ENCODE measurements at regions not wholly inside any gene's neighbourhood (a gene's known extent, or its start where the extent isn't known, plus 50 kb on each side); places are given as distances from the start of the nearest gene placed in this dataset.
A peak's percentile ranks its signal among the peaks of the same experiment; 100 is the strongest.

GRCh38 chr18:64253873-64254272, 105.0 kb upstream of the LINC00305 start:
- TF ChIP-seq POLR2A (IDR thresholded peaks at IDR 0.05): no peak
- TF ChIP-seq, protein P1, sequence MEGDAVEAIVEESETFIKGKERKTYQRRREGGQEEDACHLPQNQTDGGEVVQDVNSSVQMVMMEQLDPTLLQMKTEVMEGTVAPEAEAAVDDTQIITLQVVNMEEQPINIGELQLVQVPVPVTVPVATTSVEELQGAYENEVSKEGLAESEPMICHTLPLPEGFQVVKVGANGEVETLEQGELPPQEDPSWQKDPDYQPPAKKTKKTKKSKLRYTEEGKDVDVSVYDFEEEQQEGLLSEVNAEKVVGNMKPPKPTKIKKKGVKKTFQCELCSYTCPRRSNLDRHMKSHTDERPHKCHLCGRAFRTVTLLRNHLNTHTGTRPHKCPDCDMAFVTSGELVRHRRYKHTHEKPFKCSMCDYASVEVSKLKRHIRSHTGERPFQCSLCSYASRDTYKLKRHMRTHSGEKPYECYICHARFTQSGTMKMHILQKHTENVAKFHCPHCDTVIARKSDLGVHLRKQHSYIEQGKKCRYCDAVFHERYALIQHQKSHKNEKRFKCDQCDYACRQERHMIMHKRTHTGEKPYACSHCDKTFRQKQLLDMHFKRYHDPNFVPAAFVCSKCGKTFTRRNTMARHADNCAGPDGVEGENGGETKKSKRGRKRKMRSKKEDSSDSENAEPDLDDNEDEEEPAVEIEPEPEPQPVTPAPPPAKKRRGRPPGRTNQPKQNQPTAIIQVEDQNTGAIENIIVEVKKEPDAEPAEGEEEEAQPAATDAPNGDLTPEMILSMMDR (IDR thresholded peaks at IDR 0.05): no peak
- no peak for DNase-seq
- Histone ChIP-seq H3K27ac (no peak overlapping the region), H3K27me3 (no peaks in the 10 kb centered on the region), H3K4me1 (no peaks in the 10 kb centered on the region), H3K4me3 (no peak overlapping the region), H3K9me3 (no peaks in the 10 kb centered on the region), H3K36me3 (no peaks in the 10 kb centered on the region)

DNA sequence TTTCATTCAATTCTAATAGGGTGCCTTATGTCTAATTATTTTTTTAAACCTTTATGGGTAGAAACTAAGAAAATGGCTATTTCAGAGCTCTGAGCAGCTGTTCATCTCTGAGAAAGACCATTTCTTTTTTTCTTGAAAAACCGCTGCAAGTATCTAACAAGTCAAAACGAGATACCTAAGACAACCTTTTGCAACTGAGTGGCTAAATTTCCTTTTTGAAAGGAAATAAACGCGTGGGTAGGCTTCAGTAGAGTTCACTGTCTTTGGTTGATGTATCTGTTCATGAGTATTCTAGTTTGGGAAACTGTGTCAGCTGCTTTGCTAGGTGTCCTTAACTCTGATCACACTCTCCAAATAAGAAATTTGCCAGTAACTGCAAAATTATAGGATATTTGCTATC, 104.3 kb upstream of the LINC00305 start:
- H3K4me3 ChIP-seq: no peak overlapping the region
- no peaks in the 10 kb centered on the region for H3K36me3 ChIP-seq
- TF ChIP-seq, protein P1 (IDR thresholded peaks at IDR 0.05): no peak
- no peak for TF ChIP-seq POLR2A (IDR thresholded peaks at IDR 0.05)
- no peaks in the 10 kb centered on the region for H3K4me1 ChIP-seq
- no peaks in the 10 kb centered on the region for H3K9me3 ChIP-seq
- H3K27me3 ChIP-seq: no peaks in the 10 kb centered on the region
- H3K27ac ChIP-seq: no peak overlapping the region
- no peak for DNase-seq

DNA sequence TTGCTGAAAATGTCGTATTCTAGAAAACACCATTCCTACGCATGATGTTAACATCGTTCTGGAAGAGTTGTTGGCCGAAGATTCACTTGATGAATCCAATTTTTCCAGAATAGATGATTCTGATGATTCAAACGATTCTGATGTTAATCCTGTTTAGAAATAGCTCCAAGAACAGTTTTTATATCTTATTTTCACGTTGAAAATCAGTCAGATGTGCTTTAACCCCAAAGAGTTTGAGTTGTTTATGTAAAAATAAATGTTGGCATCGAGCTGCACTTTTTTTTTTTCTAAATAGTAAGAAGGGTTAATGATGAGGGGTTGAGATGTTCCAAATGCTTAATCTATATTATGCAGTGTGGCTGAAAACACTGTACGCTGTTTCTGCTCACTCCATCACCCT, 99.9 kb upstream of the LINC00305 start:
- no peak for DNase-seq
- Histone ChIP-seq H3K27me3 (no peaks in the 10 kb centered on the region), H3K36me3 (no peaks in the 10 kb centered on the region), H3K9me3 (no peaks in the 10 kb centered on the region), H3K27ac (no peak overlapping the region), H3K4me3 (no peak overlapping the region), H3K4me1 (no peaks in the 10 kb centered on the region)
- TF ChIP-seq POLR2A (IDR thresholded peaks at IDR 0.05): no peak
- TF ChIP-seq, protein P1 (IDR thresholded peaks at IDR 0.05): no peak

- H3K9me3 ChIP-seq: no peaks in the 10 kb centered on the region
- no peaks in the 10 kb centered on the region for H3K4me1 ChIP-seq
- no peak overlapping the region for H3K27ac ChIP-seq
- no peak overlapping the region for H3K4me3 ChIP-seq
- no peaks in the 10 kb centered on the region for H3K27me3 ChIP-seq
- TF ChIP-seq, protein P1 (IDR thresholded peaks at IDR 0.05): no peak
- no peak for TF ChIP-seq POLR2A (IDR thresholded peaks at IDR 0.05)
- H3K36me3 ChIP-seq: no peaks in the 10 kb centered on the region
- DNase-seq: no peak
These were observed 96.4 kb upstream of the LINC00305 start for GRCh38 chr18:64245126-64245861.

- no peak overlapping the region for H3K27ac ChIP-seq
- no peak overlapping the region for H3K4me3 ChIP-seq
- no peaks in the 10 kb centered on the region for H3K27me3 ChIP-seq
- no peaks in the 10 kb centered on the region for H3K9me3 ChIP-seq
- H3K36me3 ChIP-seq: no peaks in the 10 kb centered on the region
- DNase-seq: peak in 1 of 3 donors; percentile 55
- TF ChIP-seq POLR2A (IDR thresholded peaks at IDR 0.05): no peak
- TF ChIP-seq, protein P1 (IDR thresholded peaks at IDR 0.05): peak in 4 of 6 experiments; percentile 8 to 60 (median 54)
- H3K4me1 ChIP-seq: no peaks in the 10 kb centered on the region
These were observed 95.7 kb upstream of the LINC00305 start for GRCh38 chr18:64244571-64244970.

Data from Peyer's patch (tissue), 4 donors.